ENCODE measurements at regions not wholly inside any gene's neighbourhood (a gene's known extent, or its start where the extent isn't known, plus 50 kb on each side); places are given as distances from the start of the nearest gene placed in this dataset.
A peak's percentile ranks its signal among the peaks of the same experiment; 100 is the strongest.

- DNase-seq (peak in 1 of 6 donors; percentile 13), ATAC-seq (peak in 1 of 4 donors; percentile 61), FAIRE-seq (no peak)
- intact Hi-C loops (cut with DNase I) = no loop called here
- Histone ChIP-seq H3K4me3 (no peak overlapping the region), H3K4me1 (peaks cover 0 to 6% (median 0%) of the 10 kb centered on the region in 3 donors), H3K9me3 (no peaks in the 10 kb centered on the region), H3K27me3 (no peaks in the 10 kb centered on the region), H3K27ac (no peak overlapping the region), H3K36me3 (no peaks in the 10 kb centered on the region)
- TF ChIP-seq CTCF (IDR thresholded peaks at IDR 0.05) = no peak
- 14 to 19% methylated on average over 1 of the region's 1 CpG for WGBS, 2 donors
Measured at GRCh38 chr20:12331236-12331635, 413.5 kb downstream of the BTBD3 start.

- no peaks in the 10 kb centered on the region for H3K9me3 ChIP-seq
- H3K27ac ChIP-seq = no peak overlapping the region
- intact Hi-C loops (cut with DNase I) = no loop called here
- no peaks in the 10 kb centered on the region for H3K36me3 ChIP-seq
- H3K4me1 ChIP-seq = no peaks in the 10 kb centered on the region
- WGBS, 2 donors = 91 to 92% methylated on average over 3 of the region's 3 CpGs
- ATAC-seq (no peak), DNase-seq (no peak), FAIRE-seq (no peak)
- no peak for TF ChIP-seq CTCF (IDR thresholded peaks at IDR 0.05)
- H3K4me3 ChIP-seq = no peak overlapping the region
- H3K27me3 ChIP-seq = no peaks in the 10 kb centered on the region
Measured at GRCh38 chr20:12337601-12338000, 419.9 kb downstream of the BTBD3 start.

- H3K4me3 ChIP-seq = no peak overlapping the region
- FAIRE-seq (no peak), ATAC-seq (no peak), DNase-seq (no peak)
- no peaks in the 10 kb centered on the region for H3K27me3 ChIP-seq
- H3K27ac ChIP-seq = no peak overlapping the region
- intact Hi-C loops (cut with DNase I) = no loop called here
- no peaks in the 10 kb centered on the region for H3K36me3 ChIP-seq
- no peaks in the 10 kb centered on the region for H3K9me3 ChIP-seq
- H3K4me1 ChIP-seq = no peaks in the 10 kb centered on the region
- no peak for TF ChIP-seq CTCF (IDR thresholded peaks at IDR 0.05)
- 90 to 92% methylated on average over 2 of the region's 2 CpGs for WGBS, 2 donors
Measured at GRCh38 chr20:12345978-12346377, 428.3 kb downstream of the BTBD3 start.

- FAIRE-seq (no peak), ATAC-seq (no peak), DNase-seq (no peak)
- Histone ChIP-seq H3K4me1 (no peaks in the 10 kb centered on the region), H3K9me3 (no peaks in the 10 kb centered on the region), H3K4me3 (no peak overlapping the region), H3K27me3 (no peaks in the 10 kb centered on the region), H3K27ac (no peak overlapping the region), H3K36me3 (no peaks in the 10 kb centered on the region)
- 62 to 80% methylated on average over 2 of the region's 2 CpGs for WGBS, 2 donors
- intact Hi-C loops (cut with DNase I) = no loop called here
- no peak for TF ChIP-seq CTCF (IDR thresholded peaks at IDR 0.05)
Measured at GRCh38 chr20:12353842-12354241, 436.1 kb downstream of the BTBD3 start.

- H3K4me1 ChIP-seq = no peaks in the 10 kb centered on the region
- H3K27me3 ChIP-seq = no peaks in the 10 kb centered on the region
- WGBS, 2 donors = 38 to 42% methylated on average over 1 of the region's 1 CpG
- FAIRE-seq (no peak), DNase-seq (no peak), ATAC-seq (no peak)
- intact Hi-C loops (cut with DNase I) = no loop called here
- no peak overlapping the region for H3K27ac ChIP-seq
- H3K36me3 ChIP-seq = no peaks in the 10 kb centered on the region
- H3K9me3 ChIP-seq = no peaks in the 10 kb centered on the region
- H3K4me3 ChIP-seq = no peak overlapping the region
- no peak for TF ChIP-seq CTCF (IDR thresholded peaks at IDR 0.05)
Measured at GRCh38 chr20:12354725-12355124, 437.0 kb downstream of the BTBD3 start.
